CD4-positive, alpha-beta T cell treated with Interleukin-17A for 4 hours (primary cell): ENCODE measurements at regions not wholly inside any gene's neighbourhood (a gene's known extent, or its start where the extent isn't known, plus 50 kb on each side); places are given as distances from the start of the nearest gene placed in this dataset.
"Not testable (repeated sequence)": the region's sequence is repeated elsewhere in the genome, so short reads cannot be mapped to it uniquely, and the experiment has no call there.

ENCODE experiments used
- DNase-seq: peaks from one replicate; pipeline ENCODE4 v3.0.0-alpha.2; 2020; ENCODE audit warnings: mixed read lengths

GRCh38 chr14:38973083-38973700 lies 129.8 kb downstream of the SEC23A start:
- no peak for DNase-seq

- DNase-seq, result no peak
These were observed 130.5 kb downstream of the SEC23A start for GRCh38 chr14:38972511-38972910.

- DNase-seq, result no peak
These were observed 131.6 kb downstream of the SEC23A start for GRCh38 chr14:38971258-38971921.

- DNase-seq, result no peak
These were observed 138.4 kb downstream of the SEC23A start for GRCh38 chr14:38964630-38965029.

- DNase-seq, result no peak
These were observed 142.0 kb downstream of the SEC23A start for GRCh38 chr14:38960946-38961531.

GRCh38 chr14:38959021-38959420 lies 144.0 kb downstream of the SEC23A start:
- no peak for DNase-seq

- no peak for DNase-seq
These were observed 144.4 kb downstream of the SEC23A start for GRCh38 chr14:38958589-38958988.

- no peak for DNase-seq
These were observed 151.6 kb downstream of the SEC23A start for GRCh38 chr14:38951451-38951850.

- DNase-seq, result no peak
These were observed 152.4 kb downstream of the SEC23A start for GRCh38 chr14:38950676-38951075.

- no peak for DNase-seq
These were observed 154.5 kb downstream of the SEC23A start for GRCh38 chr14:38948576-38948975.

- DNase-seq, result no peak
These were observed 154.9 kb downstream of the SEC23A start for GRCh38 chr14:38948171-38948570.

- no peak for DNase-seq
These were observed 155.7 kb downstream of the SEC23A start for GRCh38 chr14:38947343-38947742.

GRCh38 chr14:38944691-38945090 lies 158.3 kb downstream of the SEC23A start:
- DNase-seq, result no peak

GRCh38 chr14:38941488-38941887 lies 161.5 kb downstream of the SEC23A start:
- no peak for DNase-seq

- not testable (repeated sequence) for DNase-seq
These were observed 170.4 kb downstream of the SEC23A start for GRCh38 chr14:38932653-38933000.

GRCh38 chr14:38931969-38932652 lies 170.9 kb downstream of the SEC23A start:
- no peak for DNase-seq

GRCh38 chr14:38930898-38931297 lies 172.1 kb downstream of the SEC23A start:
- DNase-seq, result no peak

GRCh38 chr14:38930022-38930421 lies 173.0 kb downstream of the SEC23A start:
- no peak for DNase-seq

- DNase-seq, result no peak
These were observed 173.6 kb downstream of the SEC23A start for GRCh38 chr14:38929416-38929815.

- not testable (repeated sequence) for DNase-seq
These were observed 181.1 kb downstream of the SEC23A start for GRCh38 chr14:38921893-38922292.

- no peak for DNase-seq
These were observed 187.9 kb downstream of the SEC23A start for GRCh38 chr14:38915125-38915524.

GRCh38 chr14:38910092-38910491 lies 192.9 kb downstream of the SEC23A start:
- no peak for DNase-seq

GRCh38 chr14:38904959-38905358 lies 198.1 kb downstream of the SEC23A start:
- DNase-seq, result no peak

GRCh38 chr14:38901791-38902190 lies 201.2 kb downstream of the SEC23A start:
- DNase-seq, result no peak
